ENCODE measurements at regions not wholly inside any gene's neighbourhood (a gene's known extent, or its start where the extent isn't known, plus 50 kb on each side); places are given as distances from the start of the nearest gene placed in this dataset.
"Not testable (repeated sequence)": the region's sequence is repeated elsewhere in the genome, so short reads cannot be mapped to it uniquely, and the experiment has no call there.

- not testable (repeated sequence) for TF ChIP-seq CTCF (conservative IDR thresholded peaks at IDR 0.05); EZH2 (IDR thresholded peaks at IDR 0.05; ENCODE audit: low read depth)
These were observed 159.7 kb downstream of the ZFP36L2 start for GRCh38 chr2:43066541-43067253.

Measured in PC-9 (cell line).